ENCODE measurements at regions not wholly inside any gene's neighbourhood (a gene's known extent, or its start where the extent isn't known, plus 50 kb on each side); places are given as distances from the start of the nearest gene placed in this dataset.

DNA sequence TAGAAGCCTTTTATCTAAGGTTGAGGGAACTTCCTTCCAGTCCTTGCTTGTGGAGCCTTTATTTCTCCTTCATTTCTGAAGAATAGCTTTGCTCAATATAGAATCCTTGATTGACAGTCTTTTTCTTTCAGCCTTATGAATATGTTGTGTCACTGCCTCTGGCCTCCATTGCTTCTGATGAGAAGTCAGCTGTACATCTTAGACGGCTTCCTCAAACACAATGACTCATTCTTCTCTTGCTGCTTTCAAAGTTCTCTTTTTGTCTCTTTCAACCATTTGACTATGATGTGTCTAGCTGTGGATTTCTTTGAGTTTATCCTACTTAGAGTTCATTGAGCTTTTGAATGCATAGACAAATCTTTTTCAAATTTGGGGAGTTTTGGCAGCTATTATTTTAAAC lies 893.2 kb downstream of the BRD1 start:
- TF ChIP-seq CTCF (IDR thresholded peaks at IDR 0.05) (no peak), POLR2AphosphoS5 (IDR thresholded peaks at IDR 0.05; ENCODE audit: low read depth, low read length) (no peak), REST (IDR thresholded peaks at IDR 0.05; ENCODE audit: insufficient read depth in 1 of 2, low read depth in 2 of 2, low read length in 1 of 2) (no peak), SIN3A (IDR thresholded peaks at IDR 0.05; ENCODE audit: borderline replicate concordance, insufficient read depth, low read depth, low read length) (no peak)

All from Panc1 (cell line).